ENCODE measurements at regions not wholly inside any gene's neighbourhood (a gene's known extent, or its start where the extent isn't known, plus 50 kb on each side); places are given as distances from the start of the nearest gene placed in this dataset.

DNA sequence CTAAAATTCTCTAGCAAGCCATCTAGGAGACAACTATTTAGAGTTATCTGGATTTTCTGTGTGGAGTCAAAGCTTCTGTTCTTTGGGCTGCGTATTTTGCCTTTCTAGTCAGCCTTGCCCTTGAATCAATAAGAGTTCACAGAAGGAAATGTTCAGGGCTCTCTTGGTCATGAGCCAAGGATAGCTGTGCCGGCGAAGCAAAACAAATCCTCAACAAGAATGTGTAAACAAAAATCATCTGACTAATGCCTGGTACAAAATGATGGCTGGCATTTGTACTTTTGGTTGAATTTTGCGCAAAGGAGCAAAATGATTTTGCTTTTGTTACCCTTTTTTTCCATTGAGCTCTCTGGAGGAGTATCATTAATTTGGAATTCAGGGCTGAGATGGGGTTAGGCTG lies 171.1 kb downstream of the DACT1 start:
- no peak overlapping the region for H3K27ac ChIP-seq (ENCODE audit: low read length)

DNA sequence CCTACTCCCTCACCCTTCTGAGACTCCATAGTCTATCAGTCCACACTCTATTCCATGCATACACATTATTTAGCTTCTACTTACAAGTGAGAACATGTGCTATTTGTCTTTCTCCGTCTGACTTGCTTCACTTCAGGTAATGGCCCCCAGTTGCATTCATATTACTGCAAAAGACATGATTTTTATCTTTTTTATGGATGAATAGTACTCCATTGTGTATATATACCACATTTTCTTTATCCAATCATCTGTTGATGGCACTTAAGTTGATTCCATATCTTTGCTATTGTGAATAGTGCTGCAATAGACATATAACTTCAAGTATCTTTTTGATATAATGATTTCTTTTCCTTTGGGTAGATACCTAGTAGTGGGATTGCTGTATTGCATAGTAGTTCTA lies 171.8 kb downstream of the DACT1 start:
- H3K9ac ChIP-seq (ENCODE audit: low read length): no peak overlapping the region
- H3F3A ChIP-seq (ENCODE audit: insufficient read depth, low read length, poor library complexity, severe bottlenecking): no peaks in the 10 kb centered on the region
- no peaks in the 10 kb centered on the region for H3K36me3 ChIP-seq (ENCODE audit: insufficient read depth, low read length)
- H3K9me3 ChIP-seq (ENCODE audit: low read length): no peaks in the 10 kb centered on the region
- no peak overlapping the region for H3K27ac ChIP-seq (ENCODE audit: low read length)
- TF ChIP-seq, protein P1, sequence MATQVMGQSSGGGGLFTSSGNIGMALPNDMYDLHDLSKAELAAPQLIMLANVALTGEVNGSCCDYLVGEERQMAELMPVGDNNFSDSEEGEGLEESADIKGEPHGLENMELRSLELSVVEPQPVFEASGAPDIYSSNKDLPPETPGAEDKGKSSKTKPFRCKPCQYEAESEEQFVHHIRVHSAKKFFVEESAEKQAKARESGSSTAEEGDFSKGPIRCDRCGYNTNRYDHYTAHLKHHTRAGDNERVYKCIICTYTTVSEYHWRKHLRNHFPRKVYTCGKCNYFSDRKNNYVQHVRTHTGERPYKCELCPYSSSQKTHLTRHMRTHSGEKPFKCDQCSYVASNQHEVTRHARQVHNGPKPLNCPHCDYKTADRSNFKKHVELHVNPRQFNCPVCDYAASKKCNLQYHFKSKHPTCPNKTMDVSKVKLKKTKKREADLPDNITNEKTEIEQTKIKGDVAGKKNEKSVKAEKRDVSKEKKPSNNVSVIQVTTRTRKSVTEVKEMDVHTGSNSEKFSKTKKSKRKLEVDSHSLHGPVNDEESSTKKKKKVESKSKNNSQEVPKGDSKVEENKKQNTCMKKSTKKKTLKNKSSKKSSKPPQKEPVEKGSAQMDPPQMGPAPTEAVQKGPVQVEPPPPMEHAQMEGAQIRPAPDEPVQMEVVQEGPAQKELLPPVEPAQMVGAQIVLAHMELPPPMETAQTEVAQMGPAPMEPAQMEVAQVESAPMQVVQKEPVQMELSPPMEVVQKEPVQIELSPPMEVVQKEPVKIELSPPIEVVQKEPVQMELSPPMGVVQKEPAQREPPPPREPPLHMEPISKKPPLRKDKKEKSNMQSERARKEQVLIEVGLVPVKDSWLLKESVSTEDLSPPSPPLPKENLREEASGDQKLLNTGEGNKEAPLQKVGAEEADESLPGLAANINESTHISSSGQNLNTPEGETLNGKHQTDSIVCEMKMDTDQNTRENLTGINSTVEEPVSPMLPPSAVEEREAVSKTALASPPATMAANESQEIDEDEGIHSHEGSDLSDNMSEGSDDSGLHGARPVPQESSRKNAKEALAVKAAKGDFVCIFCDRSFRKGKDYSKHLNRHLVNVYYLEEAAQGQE (IDR thresholded peaks at IDR 0.05; ENCODE audit: borderline replicate concordance): no peak
- TF ChIP-seq, protein P2, sequence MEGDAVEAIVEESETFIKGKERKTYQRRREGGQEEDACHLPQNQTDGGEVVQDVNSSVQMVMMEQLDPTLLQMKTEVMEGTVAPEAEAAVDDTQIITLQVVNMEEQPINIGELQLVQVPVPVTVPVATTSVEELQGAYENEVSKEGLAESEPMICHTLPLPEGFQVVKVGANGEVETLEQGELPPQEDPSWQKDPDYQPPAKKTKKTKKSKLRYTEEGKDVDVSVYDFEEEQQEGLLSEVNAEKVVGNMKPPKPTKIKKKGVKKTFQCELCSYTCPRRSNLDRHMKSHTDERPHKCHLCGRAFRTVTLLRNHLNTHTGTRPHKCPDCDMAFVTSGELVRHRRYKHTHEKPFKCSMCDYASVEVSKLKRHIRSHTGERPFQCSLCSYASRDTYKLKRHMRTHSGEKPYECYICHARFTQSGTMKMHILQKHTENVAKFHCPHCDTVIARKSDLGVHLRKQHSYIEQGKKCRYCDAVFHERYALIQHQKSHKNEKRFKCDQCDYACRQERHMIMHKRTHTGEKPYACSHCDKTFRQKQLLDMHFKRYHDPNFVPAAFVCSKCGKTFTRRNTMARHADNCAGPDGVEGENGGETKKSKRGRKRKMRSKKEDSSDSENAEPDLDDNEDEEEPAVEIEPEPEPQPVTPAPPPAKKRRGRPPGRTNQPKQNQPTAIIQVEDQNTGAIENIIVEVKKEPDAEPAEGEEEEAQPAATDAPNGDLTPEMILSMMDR (IDR thresholded peaks at IDR 0.05; ENCODE audit: poor library complexity, severe bottlenecking): no peak
- H3K4me3 ChIP-seq (ENCODE audit: low read length): no peak overlapping the region
- H2AFZ ChIP-seq (ENCODE audit: low read depth, low read length): no peak overlapping the region
- H3K4me2 ChIP-seq (ENCODE audit: low read length): no peak overlapping the region
- no peaks in the 10 kb centered on the region for H4K20me1 ChIP-seq (ENCODE audit: insufficient read depth)
- H3K27me3 ChIP-seq (ENCODE audit: insufficient read depth, low read depth, low read length): no peaks in the 10 kb centered on the region
- H3K9me2 ChIP-seq (ENCODE audit: insufficient read depth, low read length): no peaks in the 10 kb centered on the region
- H3K79me2 ChIP-seq (replicated peaks; ENCODE audit: insufficient read depth, low read length): no peaks in the 10 kb centered on the region

More for the DNA sequence above, 171.1 kb downstream of the DACT1 start:
- Histone ChIP-seq H3K4me3 (ENCODE audit: low read length) (no peak overlapping the region), H3K27me3 (ENCODE audit: insufficient read depth, low read depth, low read length) (no peaks in the 10 kb centered on the region), H3K9ac (ENCODE audit: low read length) (no peak overlapping the region), H2AFZ (ENCODE audit: low read depth, low read length) (no peak overlapping the region), H3K9me3 (ENCODE audit: low read length) (no peaks in the 10 kb centered on the region), H3K9me2 (ENCODE audit: insufficient read depth, low read length) (no peaks in the 10 kb centered on the region), H3K36me3 (ENCODE audit: insufficient read depth, low read length) (no peaks in the 10 kb centered on the region), H4K20me1 (ENCODE audit: insufficient read depth) (no peaks in the 10 kb centered on the region), H3F3A (ENCODE audit: insufficient read depth, low read length, poor library complexity, severe bottlenecking) (no peaks in the 10 kb centered on the region), H3K4me2 (ENCODE audit: low read length) (no peak overlapping the region), H3K79me2 (replicated peaks; ENCODE audit: insufficient read depth, low read length) (no peaks in the 10 kb centered on the region)
- no peak for TF ChIP-seq MXI1 (conservative IDR thresholded peaks at IDR 0.05; ENCODE audit: poor library complexity, severe bottlenecking)
- TF ChIP-seq, protein P1 (IDR thresholded peaks at IDR 0.05; ENCODE audit: borderline replicate concordance): no peak
- TF ChIP-seq RAD21 (conservative IDR thresholded peaks at IDR 0.05): no peak
- no peak for TF ChIP-seq TAF1 (IDR thresholded peaks at IDR 0.05; ENCODE audit: low read depth)
- no peak for TF ChIP-seq SMC3 (conservative IDR thresholded peaks at IDR 0.05; ENCODE audit: poor library complexity)
